ENCODE measurements at regions not wholly inside any gene's neighbourhood (a gene's known extent, or its start where the extent isn't known, plus 50 kb on each side); places are given as distances from the start of the nearest gene placed in this dataset.

- no peak for TF ChIP-seq CTCF (IDR thresholded peaks at IDR 0.05)
- no peak for TF ChIP-seq POLR2A (IDR thresholded peaks at IDR 0.05)
- no peak for TF ChIP-seq POLR2AphosphoS5 (IDR thresholded peaks at IDR 0.05)
- TF ChIP-seq EP300 (IDR thresholded peaks at IDR 0.05), result no peak
Measured at GRCh38 chr4:136328131-136328530, 1204.2 kb downstream of the PCDH18 start.
